SH-SY5Y (cell line): ENCODE measurements at regions not wholly inside any gene's neighbourhood (a gene's known extent, or its start where the extent isn't known, plus 50 kb on each side); places are given as distances from the start of the nearest gene placed in this dataset.

Experiments
- GATA2 ChIP-seq: IDR thresholded peaks from 2 replicates; pipeline ENCODE4 v1.6.1; 2011; ENCODE audit warnings: mild to moderate bottlenecking, low read depth, low read length
- GATA3 ChIP-seq: IDR thresholded peaks from 2 replicates; pipeline ENCODE4 v1.6.1; 2011; ENCODE audit warnings: low read depth, mild to moderate bottlenecking, low read length, moderate library complexity

- no peak for TF ChIP-seq GATA2
- TF ChIP-seq GATA3, result no peak
These were observed 360.6 kb upstream of the FLRT2 start for GRCh38 chr14:85169381-85169780.

- TF ChIP-seq GATA2, result no peak
- no peak for TF ChIP-seq GATA3
These were observed 357.7 kb upstream of the FLRT2 start for GRCh38 chr14:85172290-85172689.

GRCh38 chr14:85172889-85173477, 357.0 kb upstream of the FLRT2 start:
- TF ChIP-seq GATA3 (no peak), GATA2 (no peak)

GRCh38 chr14:85175556-85175955, 354.4 kb upstream of the FLRT2 start:
- TF ChIP-seq GATA3, result no peak
- no peak for TF ChIP-seq GATA2

GRCh38 chr14:85178864-85179263, 351.1 kb upstream of the FLRT2 start:
- TF ChIP-seq GATA2 (no peak), GATA3 (no peak)

- TF ChIP-seq GATA3, result no peak
- TF ChIP-seq GATA2, result no peak
These were observed 349.1 kb upstream of the FLRT2 start for GRCh38 chr14:85180876-85181275.

GRCh38 chr14:85182282-85182681, 347.7 kb upstream of the FLRT2 start:
- no peak for TF ChIP-seq GATA3
- no peak for TF ChIP-seq GATA2

- no peak for TF ChIP-seq GATA2
These were observed 343.9 kb upstream of the FLRT2 start for GRCh38 chr14:85186082-85186481.

- TF ChIP-seq GATA3 (no peak), GATA2 (no peak)
These were observed 342.4 kb upstream of the FLRT2 start for GRCh38 chr14:85187521-85187920.

GRCh38 chr14:85188836-85189235, 341.1 kb upstream of the FLRT2 start:
- TF ChIP-seq GATA2, result no peak

- TF ChIP-seq GATA2, result no peak
- no peak for TF ChIP-seq GATA3
These were observed 339.7 kb upstream of the FLRT2 start for GRCh38 chr14:85190251-85190650.

GRCh38 chr14:85191986-85192385, 338.0 kb upstream of the FLRT2 start:
- TF ChIP-seq GATA2 (no peak), GATA3 (no peak)

- TF ChIP-seq GATA2 (no peak), GATA3 (no peak)
These were observed 334.0 kb upstream of the FLRT2 start for GRCh38 chr14:85195872-85196477.

GRCh38 chr14:85198001-85198400, 331.9 kb upstream of the FLRT2 start:
- TF ChIP-seq GATA3 (no peak), GATA2 (no peak)

- TF ChIP-seq GATA2 (no peak), GATA3 (no peak)
These were observed 324.1 kb upstream of the FLRT2 start for GRCh38 chr14:85205875-85206274.

- TF ChIP-seq GATA3 (no peak), GATA2 (no peak)
These were observed 315.5 kb upstream of the FLRT2 start for GRCh38 chr14:85214471-85214870.
